ENCODE measurements at regions not wholly inside any gene's neighbourhood (a gene's known extent, or its start where the extent isn't known, plus 50 kb on each side); places are given as distances from the start of the nearest gene placed in this dataset.

GRCh38 chr4:62209757-62210485 is 1009.8 kb downstream of the ADGRL3 start:
- TF ChIP-seq POLR2A (IDR thresholded peaks at IDR 0.05) (no peak), CTCF (IDR thresholded peaks at IDR 0.05) (no peak)
